ENCODE measurements at regions not wholly inside any gene's neighbourhood (a gene's known extent, or its start where the extent isn't known, plus 50 kb on each side); places are given as distances from the start of the nearest gene placed in this dataset.

GRCh38 chr6:50975216-50975615 lies 156.5 kb downstream of the TFAP2B start:
- Histone ChIP-seq H3K27me3 (ENCODE audit: control insufficient read depth, insufficient read depth, low read length) (no peaks in the 10 kb centered on the region), H3K9me3 (replicated peaks; ENCODE audit: control insufficient read depth, low read depth, low read length) (no peaks in the 10 kb centered on the region), H3K4me1 (ENCODE audit: control insufficient read depth, insufficient read depth, low read length) (no peaks in the 10 kb centered on the region), H3K4me3 (ENCODE audit: low read length) (no peak overlapping the region), H3K27ac (ENCODE audit: low read length) (no peak overlapping the region), H3K36me3 (ENCODE audit: control insufficient read depth, insufficient read depth, low read length) (no peaks in the 10 kb centered on the region)
- no CpG with 5 or more reads among the region's 2 CpGs for WGBS (ENCODE audit: insufficient coverage)
- DNase-seq: no peak

- Histone ChIP-seq H3K27ac (ENCODE audit: low read length) (no peak overlapping the region), H3K36me3 (ENCODE audit: control insufficient read depth, insufficient read depth, low read length) (no peaks in the 10 kb centered on the region), H3K27me3 (ENCODE audit: control insufficient read depth, insufficient read depth, low read length) (no peaks in the 10 kb centered on the region), H3K4me3 (ENCODE audit: low read length) (no peak overlapping the region), H3K4me1 (ENCODE audit: control insufficient read depth, insufficient read depth, low read length) (no peaks in the 10 kb centered on the region), H3K9me3 (replicated peaks; ENCODE audit: control insufficient read depth, low read depth, low read length) (no peaks in the 10 kb centered on the region)
- no CpG with 5 or more reads among the region's 2 CpGs for WGBS (ENCODE audit: insufficient coverage)
- no peak for DNase-seq
Observed at GRCh38 chr6:50976907-50977306, 158.2 kb downstream of the TFAP2B start.

GRCh38 chr6:50977796-50978195 lies 159.1 kb downstream of the TFAP2B start:
- WGBS (ENCODE audit: insufficient coverage): 42% methylated on average over 1 of the region's 1 CpG

GRCh38 chr6:50978380-50979170 lies 159.9 kb downstream of the TFAP2B start:
- no peaks in the 10 kb centered on the region for H3K36me3 ChIP-seq (ENCODE audit: control insufficient read depth, insufficient read depth, low read length)
- no peak for DNase-seq
- no peaks in the 10 kb centered on the region for H3K27me3 ChIP-seq (ENCODE audit: control insufficient read depth, insufficient read depth, low read length)
- WGBS (ENCODE audit: insufficient coverage): no CpG with 5 or more reads among the region's 4 CpGs
- H3K9me3 ChIP-seq (replicated peaks; ENCODE audit: control insufficient read depth, low read depth, low read length): no peaks in the 10 kb centered on the region
- H3K4me1 ChIP-seq (ENCODE audit: control insufficient read depth, insufficient read depth, low read length): no peaks in the 10 kb centered on the region
- no peak overlapping the region for H3K27ac ChIP-seq (ENCODE audit: low read length)
- no peak overlapping the region for H3K4me3 ChIP-seq (ENCODE audit: low read length)

More at GRCh38 chr6:50977796-50978195, 159.1 kb downstream of the TFAP2B start:
- Histone ChIP-seq H3K27me3 (ENCODE audit: control insufficient read depth, insufficient read depth, low read length) (no peaks in the 10 kb centered on the region), H3K4me3 (ENCODE audit: low read length) (no peak overlapping the region), H3K36me3 (ENCODE audit: control insufficient read depth, insufficient read depth, low read length) (no peaks in the 10 kb centered on the region), H3K27ac (ENCODE audit: low read length) (no peak overlapping the region), H3K4me1 (ENCODE audit: control insufficient read depth, insufficient read depth, low read length) (no peaks in the 10 kb centered on the region), H3K9me3 (replicated peaks; ENCODE audit: control insufficient read depth, low read depth, low read length) (no peaks in the 10 kb centered on the region)
- no peak for DNase-seq

GRCh38 chr6:50979171-50979525 lies 160.5 kb downstream of the TFAP2B start:
- Histone ChIP-seq H3K27ac (ENCODE audit: low read length) (no peak overlapping the region), H3K36me3 (ENCODE audit: control insufficient read depth, insufficient read depth, low read length) (no peaks in the 10 kb centered on the region), H3K4me1 (ENCODE audit: control insufficient read depth, insufficient read depth, low read length) (no peaks in the 10 kb centered on the region), H3K4me3 (ENCODE audit: low read length) (no peak overlapping the region), H3K9me3 (replicated peaks; ENCODE audit: control insufficient read depth, low read depth, low read length) (no peaks in the 10 kb centered on the region), H3K27me3 (ENCODE audit: control insufficient read depth, insufficient read depth, low read length) (no peaks in the 10 kb centered on the region)
- 33% methylated on average over 1 of the region's 2 CpGs for WGBS (ENCODE audit: insufficient coverage)
- no peak for DNase-seq

- H3K36me3 ChIP-seq (ENCODE audit: control insufficient read depth, insufficient read depth, low read length): no peaks in the 10 kb centered on the region
- no peak overlapping the region for H3K4me3 ChIP-seq (ENCODE audit: low read length)
- H3K4me1 ChIP-seq (ENCODE audit: control insufficient read depth, insufficient read depth, low read length): no peaks in the 10 kb centered on the region
- WGBS (ENCODE audit: insufficient coverage): 79% methylated on average over 3 of the region's 3 CpGs
- no peaks in the 10 kb centered on the region for H3K9me3 ChIP-seq (replicated peaks; ENCODE audit: control insufficient read depth, low read depth, low read length)
- no peak overlapping the region for H3K27ac ChIP-seq (ENCODE audit: low read length)
- DNase-seq: no peak
- H3K27me3 ChIP-seq (ENCODE audit: control insufficient read depth, insufficient read depth, low read length): no peaks in the 10 kb centered on the region
Observed at GRCh38 chr6:50984135-50984534, 165.5 kb downstream of the TFAP2B start.

- Histone ChIP-seq H3K36me3 (ENCODE audit: control insufficient read depth, insufficient read depth, low read length) (no peaks in the 10 kb centered on the region), H3K9me3 (replicated peaks; ENCODE audit: control insufficient read depth, low read depth, low read length) (no peaks in the 10 kb centered on the region), H3K4me3 (ENCODE audit: low read length) (no peak overlapping the region), H3K4me1 (ENCODE audit: control insufficient read depth, insufficient read depth, low read length) (no peaks in the 10 kb centered on the region), H3K27ac (ENCODE audit: low read length) (no peak overlapping the region), H3K27me3 (ENCODE audit: control insufficient read depth, insufficient read depth, low read length) (no peaks in the 10 kb centered on the region)
- no peak for DNase-seq
Observed at GRCh38 chr6:50986319-50986718, 167.6 kb downstream of the TFAP2B start.

GRCh38 chr6:50989123-50989522 lies 170.5 kb downstream of the TFAP2B start:
- Histone ChIP-seq H3K4me3 (ENCODE audit: low read length) (no peak overlapping the region), H3K27me3 (ENCODE audit: control insufficient read depth, insufficient read depth, low read length) (no peaks in the 10 kb centered on the region), H3K9me3 (replicated peaks; ENCODE audit: control insufficient read depth, low read depth, low read length) (no peaks in the 10 kb centered on the region), H3K36me3 (ENCODE audit: control insufficient read depth, insufficient read depth, low read length) (no peaks in the 10 kb centered on the region), H3K27ac (ENCODE audit: low read length) (no peak overlapping the region), H3K4me1 (ENCODE audit: control insufficient read depth, insufficient read depth, low read length) (no peaks in the 10 kb centered on the region)
- no peak for DNase-seq

GRCh38 chr6:50990750-50991446 lies 172.2 kb downstream of the TFAP2B start:
- Histone ChIP-seq H3K9me3 (replicated peaks; ENCODE audit: control insufficient read depth, low read depth, low read length) (no peaks in the 10 kb centered on the region), H3K4me1 (ENCODE audit: control insufficient read depth, insufficient read depth, low read length) (no peaks in the 10 kb centered on the region), H3K36me3 (ENCODE audit: control insufficient read depth, insufficient read depth, low read length) (no peaks in the 10 kb centered on the region), H3K27ac (ENCODE audit: low read length) (no peak overlapping the region), H3K27me3 (ENCODE audit: control insufficient read depth, insufficient read depth, low read length) (no peaks in the 10 kb centered on the region), H3K4me3 (ENCODE audit: low read length) (no peak overlapping the region)
- WGBS (ENCODE audit: insufficient coverage): 40% methylated on average over 1 of the region's 7 CpGs
- DNase-seq: no peak

GRCh38 chr6:50992232-50992631 lies 173.6 kb downstream of the TFAP2B start:
- H3K27me3 ChIP-seq (ENCODE audit: control insufficient read depth, insufficient read depth, low read length): no peaks in the 10 kb centered on the region
- H3K36me3 ChIP-seq (ENCODE audit: control insufficient read depth, insufficient read depth, low read length): no peaks in the 10 kb centered on the region
- H3K4me1 ChIP-seq (ENCODE audit: control insufficient read depth, insufficient read depth, low read length): no peaks in the 10 kb centered on the region
- WGBS (ENCODE audit: insufficient coverage): 83% methylated on average over 3 of the region's 3 CpGs
- no peak overlapping the region for H3K27ac ChIP-seq (ENCODE audit: low read length)
- H3K9me3 ChIP-seq (replicated peaks; ENCODE audit: control insufficient read depth, low read depth, low read length): no peaks in the 10 kb centered on the region
- no peak overlapping the region for H3K4me3 ChIP-seq (ENCODE audit: low read length)
- DNase-seq: no peak
